RCC 7860 (cell line): ENCODE measurements at regions not wholly inside any gene's neighbourhood (a gene's known extent, or its start where the extent isn't known, plus 50 kb on each side); places are given as distances from the start of the nearest gene placed in this dataset.
A peak's percentile ranks its signal among the peaks of the same experiment; 100 is the strongest.

ENCODE experiments used
- DNase-seq: peaks from one replicate; pipeline ENCODE4 v3.0.0-alpha.2; 2015; ENCODE audit warnings: low spot score
- FAIRE-seq: peaks from 2 replicates; lab custom pipeline; 2012; peaks lifted over from hg19 to GRCh38; lab: Jason Lieb, UNC

DNA sequence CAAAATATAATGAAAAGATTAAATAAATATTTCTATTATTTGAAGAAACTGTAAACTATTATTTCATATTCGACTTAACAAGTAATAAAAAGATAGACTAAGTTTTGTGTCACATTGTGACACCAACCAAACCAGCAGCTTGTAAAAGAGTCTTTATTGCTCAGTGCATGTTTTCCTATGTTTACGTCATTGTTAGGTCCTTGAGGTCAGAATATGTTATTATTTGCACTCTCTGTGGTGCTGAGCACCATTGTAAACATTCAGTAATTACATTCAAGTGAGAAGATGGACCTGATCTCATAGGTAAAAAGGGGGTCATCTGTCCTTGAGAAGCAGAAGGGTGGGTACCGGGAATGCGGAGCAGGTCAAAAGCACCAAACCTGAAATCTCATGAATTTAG is 1999.1 kb upstream of the CELF4 start:
- FAIRE-seq = no peak
- no peak for DNase-seq

DNA sequence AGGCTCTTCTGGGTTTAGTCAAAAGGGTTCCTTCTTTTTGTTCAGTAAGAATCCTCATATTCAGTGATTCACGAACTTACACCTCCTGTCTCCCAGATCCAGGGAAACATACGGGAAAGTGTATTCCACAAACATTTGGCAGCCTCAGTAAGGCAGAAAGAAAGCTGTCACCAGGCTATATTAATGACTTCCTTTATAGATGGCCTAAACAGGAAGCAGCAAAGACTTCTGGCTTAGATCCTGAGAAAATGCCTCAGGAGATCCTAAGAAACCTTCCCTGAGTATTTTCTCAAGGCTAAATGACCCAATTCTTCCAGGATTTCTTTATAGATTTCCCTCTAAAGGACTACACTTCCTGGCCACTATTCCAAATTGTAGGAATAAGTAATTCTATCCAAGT is 1995.5 kb upstream of the CELF4 start:
- DNase-seq (no peak), FAIRE-seq (no peak)

DNA sequence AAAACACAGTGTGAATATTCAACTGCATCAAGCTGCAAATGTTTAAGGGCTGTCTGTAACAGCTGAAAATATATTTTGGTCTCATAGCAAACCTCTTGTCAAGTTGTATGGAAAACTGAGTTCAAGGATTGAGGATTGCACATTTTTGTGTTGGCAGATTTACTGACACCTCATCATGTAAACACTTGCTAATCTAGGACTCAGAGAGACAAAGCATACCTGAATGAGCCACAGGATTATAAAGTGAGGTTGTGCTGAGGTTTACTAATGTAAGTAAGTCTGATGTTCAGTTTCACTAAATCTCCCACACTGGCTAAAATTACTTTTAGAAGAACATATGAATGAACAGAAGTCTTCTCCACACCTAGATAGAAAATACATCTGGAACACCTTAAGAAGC is 1993.1 kb upstream of the CELF4 start:
- FAIRE-seq (no peak), DNase-seq (no peak)

DNA sequence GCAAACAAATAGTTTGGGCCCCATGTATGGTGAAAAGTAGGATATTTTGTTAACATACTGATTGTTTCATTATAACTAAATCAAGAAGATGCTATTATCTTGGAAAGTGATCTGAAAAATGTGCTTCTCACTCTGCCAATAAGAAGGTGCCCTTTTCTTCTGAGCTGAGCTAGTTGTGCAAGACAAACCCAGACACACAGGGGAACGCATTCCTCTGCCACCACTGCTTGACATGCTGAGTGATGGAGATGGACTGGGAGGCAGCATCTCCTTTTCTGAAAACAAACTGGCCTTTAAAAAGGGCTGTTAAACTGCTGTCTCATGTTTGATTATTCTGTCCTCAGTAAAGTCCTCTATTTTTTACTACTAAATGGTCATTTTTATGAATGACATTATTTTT is 1989.9 kb upstream of the CELF4 start:
- FAIRE-seq = no peak
- no peak for DNase-seq

DNA sequence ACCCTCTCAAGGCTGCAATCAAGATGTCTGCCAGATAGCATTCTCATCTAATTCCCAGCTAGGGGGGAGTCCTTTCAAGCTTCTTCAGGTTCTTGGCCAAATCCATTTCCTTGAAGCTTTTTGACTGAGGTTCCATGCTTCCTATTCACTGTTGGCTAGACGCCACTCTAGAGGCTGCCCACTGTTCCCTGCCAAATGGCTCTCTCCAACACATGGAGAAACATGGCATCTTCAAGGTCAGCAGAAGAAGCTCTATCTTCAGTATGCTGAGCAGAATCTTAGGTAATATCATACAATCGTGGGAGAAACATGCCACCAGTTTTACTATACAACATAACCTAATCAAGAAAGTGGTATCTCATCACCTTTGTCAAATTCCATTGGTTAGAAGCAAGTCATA is 1985.1 kb upstream of the CELF4 start:
- FAIRE-seq (no peak), DNase-seq (no peak)

DNA sequence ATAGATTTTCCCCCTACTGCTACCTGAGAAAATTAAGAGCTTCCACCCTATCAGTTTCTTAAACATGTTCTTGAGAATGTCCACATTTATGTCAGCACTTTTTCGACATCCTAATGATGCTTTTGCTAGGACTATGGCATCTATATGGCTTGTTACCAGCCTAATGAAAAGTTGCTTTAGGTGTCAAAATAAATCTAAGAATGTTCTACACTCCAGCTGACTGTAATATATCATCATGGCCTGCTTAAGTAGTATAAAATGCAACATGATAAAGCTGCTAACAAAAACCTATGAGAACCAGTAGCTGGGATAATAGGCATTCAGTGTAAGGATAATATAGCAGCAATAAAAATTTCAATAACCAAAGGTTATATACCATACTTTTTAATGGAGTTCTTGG is 1983.5 kb upstream of the CELF4 start:
- no peak for FAIRE-seq
- DNase-seq = no peak

DNA sequence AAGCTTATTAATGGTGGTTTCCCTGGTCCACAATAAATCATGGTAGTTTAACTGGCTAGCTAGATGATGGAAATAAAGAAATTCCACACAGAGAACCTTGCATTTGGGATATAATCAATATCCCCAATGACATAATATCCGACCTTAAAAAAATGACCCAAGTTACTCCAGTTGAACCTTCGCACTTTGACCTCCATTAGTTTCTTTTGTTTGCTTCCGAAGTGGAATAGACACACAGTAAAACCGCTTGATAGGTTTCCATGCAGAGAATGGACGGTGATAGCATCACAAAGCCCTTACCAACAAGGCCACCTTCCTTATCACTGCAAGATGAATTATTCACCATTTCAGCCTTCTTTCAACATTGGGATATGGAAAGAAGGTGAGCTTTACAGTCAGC is 1966.1 kb upstream of the CELF4 start:
- FAIRE-seq (no peak), DNase-seq (no peak)

DNA sequence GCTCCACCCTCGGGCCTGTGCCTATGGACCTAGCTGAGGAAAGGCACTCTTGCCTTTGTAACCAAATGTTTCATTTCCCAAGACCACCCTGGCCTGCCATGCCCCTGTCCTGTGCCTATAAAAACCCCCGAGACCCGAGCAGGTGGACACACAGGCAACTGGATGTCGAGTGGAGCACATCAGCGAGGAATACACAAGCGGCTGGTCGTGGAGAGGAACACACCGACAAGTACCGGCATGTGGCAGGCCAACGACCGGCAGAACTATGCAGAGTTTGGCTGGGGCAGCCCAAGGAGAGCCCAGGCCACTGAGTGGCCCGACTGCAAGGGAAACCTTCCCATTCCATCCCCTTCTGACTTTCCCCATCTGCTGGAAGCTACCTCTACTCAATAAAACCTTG is 1963.8 kb upstream of the CELF4 start:
- DNase-seq (no peak), FAIRE-seq (no peak)

DNA sequence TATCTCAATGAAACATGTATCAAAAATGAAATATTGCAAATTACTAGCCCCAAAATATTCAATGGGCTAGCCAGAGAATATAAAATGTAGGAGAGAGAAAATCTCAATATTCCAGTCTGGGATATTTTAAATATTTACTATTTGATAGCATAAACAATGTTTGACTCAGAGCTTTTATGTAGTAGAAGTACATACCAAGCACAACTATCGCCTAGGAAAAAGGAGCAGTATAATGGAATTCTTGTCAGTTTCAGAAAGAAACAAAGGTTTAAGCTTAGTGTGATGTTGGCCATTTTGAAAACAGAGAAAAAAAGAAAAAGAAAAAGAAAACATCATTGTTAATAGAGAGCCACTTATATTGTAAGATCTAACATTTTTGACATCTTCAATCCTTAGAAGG is 1961.9 kb upstream of the CELF4 start:
- no peak for FAIRE-seq
- DNase-seq = no peak

DNA sequence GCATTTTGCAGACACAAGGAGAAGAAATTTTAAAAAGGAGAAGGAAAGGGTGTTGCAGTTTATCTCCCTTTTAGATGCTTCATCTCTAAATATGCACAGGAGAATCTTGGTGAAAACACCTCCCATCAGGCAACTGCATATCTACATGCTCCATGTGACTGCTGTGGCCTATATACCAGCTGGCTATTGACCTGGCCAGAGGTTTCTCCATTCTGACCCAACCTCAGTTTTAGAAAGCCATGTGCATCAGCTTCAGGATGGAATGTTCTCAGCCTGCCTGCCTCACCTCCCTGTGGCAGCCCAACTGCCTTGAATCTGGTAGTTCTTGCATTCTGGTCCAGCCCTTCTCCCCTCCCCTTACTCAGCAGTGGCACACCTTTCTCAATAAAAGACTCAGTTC is 1958.8 kb upstream of the CELF4 start:
- DNase-seq = no peak
- FAIRE-seq = no peak

DNA sequence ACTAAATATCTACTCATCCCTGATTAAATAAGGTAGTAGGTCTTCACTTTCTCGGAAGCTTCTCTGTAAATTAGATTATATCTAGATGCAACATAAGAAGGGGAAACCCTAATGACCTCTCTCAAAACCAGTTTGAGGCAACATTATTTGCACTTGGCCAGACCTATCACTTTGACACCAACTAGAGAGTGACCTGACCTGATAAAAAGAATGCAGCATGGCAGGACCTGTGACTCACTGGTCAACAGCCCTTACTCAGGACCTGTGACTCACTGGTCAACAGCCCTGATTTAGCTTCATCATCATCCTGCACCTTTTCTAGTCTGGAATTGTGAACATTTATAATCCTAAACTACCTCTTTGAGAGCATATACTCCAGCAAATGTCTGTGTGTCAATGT is 1957.7 kb upstream of the CELF4 start:
- DNase-seq = peak; percentile 69

DNA sequence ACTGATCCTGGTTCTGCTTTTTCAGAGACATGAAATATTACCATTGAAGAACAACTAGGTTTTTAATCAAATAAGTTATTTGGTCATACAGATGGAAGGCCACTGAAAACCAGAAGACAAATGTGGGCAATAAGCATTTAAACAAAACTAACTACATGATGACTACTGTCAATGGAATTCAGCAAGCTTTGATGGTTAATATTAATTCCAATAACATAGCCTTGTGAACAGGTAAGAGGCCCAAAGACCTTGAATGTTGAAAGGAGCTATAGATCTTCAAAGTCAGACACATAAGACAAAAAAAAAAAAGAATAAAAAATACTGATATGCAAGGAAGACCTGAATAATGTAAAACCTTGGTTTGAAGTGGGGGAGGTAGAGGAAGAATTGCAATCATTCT is 1955.6 kb upstream of the CELF4 start:
- no peak for DNase-seq
- FAIRE-seq = no peak

More for the DNA sequence above, 1957.7 kb upstream of the CELF4 start:
- peak; percentile 75 for FAIRE-seq

DNA sequence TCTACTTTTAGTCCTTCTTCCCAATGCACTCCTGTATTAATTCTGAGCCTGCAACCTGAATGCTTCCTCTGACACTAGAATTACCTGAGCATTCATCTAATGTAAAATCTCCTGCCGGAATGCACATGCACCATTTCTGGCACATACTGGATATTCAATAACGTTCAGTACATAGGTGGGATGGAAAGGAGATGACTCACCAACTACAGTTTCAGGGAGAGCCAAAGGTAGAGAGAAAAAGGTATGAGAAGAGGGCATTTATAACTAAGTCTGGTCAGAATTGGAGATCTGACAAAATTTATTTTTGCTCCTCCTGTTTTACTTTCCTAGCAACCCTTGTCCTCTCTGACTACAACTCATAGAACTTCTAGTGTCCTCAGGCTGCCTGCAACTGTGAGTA is 1954.1 kb upstream of the CELF4 start:
- DNase-seq (no peak), FAIRE-seq (no peak)

DNA sequence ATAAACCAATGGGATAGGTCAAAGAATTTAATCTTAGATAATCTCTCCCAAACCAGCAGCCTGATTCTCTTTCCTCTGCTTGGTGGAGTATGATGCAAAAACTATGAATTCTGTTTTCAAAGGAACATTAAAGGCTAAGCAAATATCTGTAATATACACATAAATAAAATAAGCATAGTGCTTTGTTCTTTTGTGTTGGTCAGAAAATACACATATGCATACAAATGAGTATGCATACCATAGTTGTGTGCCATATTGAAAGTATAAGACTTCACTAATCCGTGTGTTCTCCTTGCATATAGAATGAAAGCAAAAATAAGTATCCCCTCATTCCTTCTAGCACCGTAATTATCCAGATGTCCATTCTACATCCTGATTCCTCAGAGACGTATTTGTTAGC is 1949.7 kb upstream of the CELF4 start:
- DNase-seq (no peak), FAIRE-seq (no peak)

DNA sequence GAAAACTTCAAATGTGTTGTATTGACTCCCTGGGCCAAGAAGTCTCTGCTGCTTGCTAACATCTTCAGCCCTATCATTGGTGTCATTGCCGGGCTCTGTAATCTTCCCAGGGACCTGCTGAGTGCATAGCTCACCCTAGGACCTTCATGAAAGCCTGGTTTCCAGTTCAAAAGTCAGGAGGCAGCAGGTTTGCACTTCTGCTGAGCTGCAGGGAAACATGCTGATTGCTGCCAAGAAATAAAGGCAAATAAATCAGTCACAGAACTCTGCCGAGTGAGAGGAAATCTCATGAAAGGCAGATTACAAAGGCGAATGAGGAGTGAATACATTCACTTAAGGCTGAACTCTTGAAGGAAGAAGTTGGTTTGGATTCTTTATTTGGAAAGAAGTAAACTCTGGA is 1947.6 kb upstream of the CELF4 start:
- FAIRE-seq = no peak
- no peak for DNase-seq

DNA sequence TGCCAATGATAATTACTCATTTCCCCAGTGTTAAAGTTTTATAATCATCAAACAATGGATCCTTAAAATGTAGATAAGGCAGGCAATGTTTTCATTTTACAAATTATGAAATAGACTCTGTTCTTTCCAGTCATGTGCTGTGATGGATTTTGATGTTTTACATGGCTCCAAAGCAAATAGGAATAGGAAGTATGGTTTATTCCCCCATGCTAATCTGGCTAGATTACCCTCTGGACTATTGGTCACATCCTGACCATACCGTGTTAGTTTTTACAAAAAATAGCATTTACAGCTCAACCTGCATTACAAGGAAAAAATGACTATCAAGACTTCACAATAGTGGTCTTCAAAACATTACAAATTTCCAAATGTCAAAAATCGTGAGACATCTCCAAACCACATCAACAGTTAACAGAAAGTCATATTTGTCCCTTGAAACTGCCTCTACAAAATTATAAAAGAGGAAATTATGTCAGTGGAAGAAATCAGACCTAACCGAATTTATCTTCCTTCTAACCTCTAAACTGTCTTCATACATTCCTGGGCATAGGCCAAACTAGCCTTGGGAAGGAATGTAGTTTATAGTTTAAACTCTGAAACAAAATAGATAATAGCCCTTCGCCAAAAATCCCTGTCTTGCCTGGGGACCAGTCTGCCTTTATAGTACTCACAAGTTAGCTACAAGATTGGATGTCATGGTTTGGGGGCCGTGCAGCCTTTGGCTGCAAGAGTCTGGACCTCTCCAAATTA is 1941.2 kb upstream of the CELF4 start:
- DNase-seq = no peak
- no peak for FAIRE-seq

DNA sequence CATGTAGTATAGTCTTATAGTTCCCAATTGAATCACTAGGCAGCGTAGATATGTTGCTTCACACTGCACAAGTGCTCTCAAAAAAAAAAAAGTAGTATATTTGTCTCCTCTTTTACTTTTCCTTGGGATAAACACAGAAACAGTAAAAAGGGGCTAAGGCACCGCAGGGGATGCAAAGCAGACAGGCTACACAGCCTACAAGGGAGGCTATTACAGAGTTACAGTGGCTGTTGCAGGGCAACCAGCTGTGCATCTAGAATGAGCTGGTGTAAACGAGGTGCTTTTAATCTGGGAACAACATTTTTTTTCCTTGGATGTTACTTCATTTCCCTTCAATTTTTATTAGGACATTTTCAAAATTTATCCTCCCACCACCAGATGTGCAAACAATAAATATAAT is 1934.7 kb upstream of the CELF4 start:
- no peak for FAIRE-seq
- no peak for DNase-seq

DNA sequence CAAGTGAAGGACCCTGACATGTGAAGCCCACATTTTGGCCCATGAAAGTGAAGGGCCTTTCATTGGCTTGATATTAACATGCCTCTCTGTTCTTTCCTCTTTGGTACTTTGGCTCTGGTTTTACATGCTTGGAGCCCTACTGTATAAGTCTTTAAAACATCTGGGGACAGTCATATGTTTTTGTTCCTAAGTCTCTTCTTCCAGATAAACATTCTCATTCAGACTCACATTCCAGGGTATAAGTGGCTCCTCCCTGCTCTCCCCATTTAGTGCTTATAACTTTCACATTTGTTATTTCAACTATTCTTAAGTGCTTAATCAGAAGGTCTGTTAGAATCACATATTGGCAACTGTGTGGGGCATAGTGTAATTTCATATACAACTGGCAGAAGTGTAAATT is 1932.2 kb upstream of the CELF4 start:
- FAIRE-seq (no peak), DNase-seq (no peak)

DNA sequence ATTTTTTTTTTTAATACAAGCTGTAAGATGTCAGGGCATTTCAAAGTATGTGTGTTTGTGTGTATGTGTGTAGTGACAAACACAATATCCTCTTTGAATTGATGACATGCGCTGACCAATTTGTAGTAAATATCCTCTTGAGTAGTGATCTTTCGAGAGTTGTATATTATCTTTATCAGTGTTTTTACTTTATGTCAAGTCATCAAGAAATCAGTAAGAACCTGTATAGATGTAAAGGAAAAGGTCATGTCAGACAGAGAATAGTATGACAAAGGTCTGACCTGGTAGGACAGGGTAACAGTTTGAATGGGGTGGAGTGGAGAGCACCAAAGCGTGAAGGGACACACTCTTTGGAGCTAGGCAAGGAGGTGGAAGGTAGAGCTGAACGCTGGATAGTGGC is 1931.4 kb upstream of the CELF4 start:
- FAIRE-seq = no peak
- DNase-seq = no peak

DNA sequence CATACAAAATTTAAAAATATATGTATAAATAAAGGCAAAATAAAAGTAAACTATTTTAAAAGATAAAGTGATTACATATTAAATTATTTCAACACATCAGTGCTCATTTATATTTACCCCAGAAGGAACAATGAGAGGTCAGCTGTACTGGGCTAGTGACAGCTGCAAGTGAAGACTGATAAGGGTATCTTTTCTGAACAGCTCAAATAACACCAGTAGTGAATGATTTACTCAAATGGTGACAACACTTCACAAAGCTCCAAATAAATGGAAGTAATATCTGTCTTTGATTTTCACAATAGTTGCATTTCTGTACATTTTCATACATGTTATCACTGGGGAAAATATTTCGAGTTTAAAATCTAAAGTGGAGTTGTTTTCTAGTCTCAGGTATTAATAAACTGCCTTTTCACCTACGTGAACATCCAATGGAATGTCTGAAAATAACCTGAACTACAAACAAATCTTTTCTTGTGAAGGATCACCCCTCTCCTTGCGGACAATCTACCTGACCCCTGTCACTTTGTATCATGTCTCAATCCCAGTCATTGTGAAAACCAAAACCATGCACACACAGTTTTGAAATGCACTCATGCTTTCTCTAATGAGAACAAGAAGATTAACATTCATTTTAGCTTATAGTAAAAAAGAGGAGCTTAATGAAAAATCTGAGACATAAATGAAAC is 1928.8 kb upstream of the CELF4 start:
- DNase-seq = no peak

DNA sequence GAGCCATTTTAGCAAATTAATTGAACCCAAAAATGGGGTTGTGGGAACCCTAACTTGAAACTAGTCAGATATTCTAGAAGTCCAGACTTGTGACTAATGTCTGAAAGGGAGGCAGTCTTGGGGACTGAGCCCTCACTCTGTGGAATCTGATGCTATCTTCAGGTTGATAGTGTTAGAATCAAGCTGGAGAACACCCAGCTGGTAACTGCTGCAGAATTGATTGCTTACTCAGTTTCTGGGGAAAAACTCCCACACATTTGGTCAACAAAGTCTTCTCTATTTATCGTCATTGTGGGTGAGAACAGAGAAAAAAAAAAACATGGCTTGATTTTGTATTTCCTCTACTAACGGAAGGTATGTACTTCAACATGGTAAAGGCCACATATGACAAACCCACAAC is 1925.8 kb upstream of the CELF4 start:
- no peak for DNase-seq

More for the DNA sequence above, 1928.8 kb upstream of the CELF4 start:
- no peak for FAIRE-seq

DNA sequence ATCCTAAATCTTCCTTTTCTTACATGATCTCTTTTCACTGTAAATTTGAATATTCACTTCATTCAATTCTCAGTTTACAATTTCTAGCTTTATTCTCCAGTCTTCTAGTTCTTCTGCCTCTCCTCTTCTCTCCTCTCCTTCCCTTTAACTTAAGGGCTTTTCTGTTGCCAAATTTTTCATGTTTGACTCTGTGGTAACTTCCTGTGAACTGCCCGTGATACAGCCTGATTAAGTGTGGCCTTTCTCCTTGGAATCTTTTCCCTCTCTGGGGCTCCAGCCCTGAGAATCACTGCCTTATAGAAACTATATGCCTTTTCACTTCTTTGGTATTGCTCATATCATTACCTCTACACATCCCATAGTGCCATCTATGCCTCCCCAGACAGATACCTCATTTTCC is 1923.8 kb upstream of the CELF4 start:
- FAIRE-seq (no peak), DNase-seq (no peak)

More for the DNA sequence above, 1925.8 kb upstream of the CELF4 start:
- no peak for FAIRE-seq

DNA sequence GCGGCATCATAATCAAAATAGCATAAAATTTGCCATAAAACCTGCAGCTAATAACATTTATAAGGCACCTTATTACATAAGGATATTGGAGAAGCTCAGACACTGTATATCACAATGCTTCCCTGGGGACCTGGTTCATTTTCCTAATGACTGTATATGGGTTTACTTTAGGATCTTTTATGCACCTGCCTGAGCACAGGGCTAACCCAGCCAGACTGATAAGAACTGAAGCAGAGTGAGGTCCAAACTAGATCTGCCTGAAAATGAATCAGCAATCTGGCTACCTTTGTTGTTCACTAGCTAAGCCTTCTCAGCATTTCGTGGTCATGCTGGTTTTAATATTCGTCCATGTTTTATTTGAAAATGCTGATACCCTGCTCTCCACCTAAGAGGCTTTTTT is 1922.3 kb upstream of the CELF4 start:
- DNase-seq (no peak), FAIRE-seq (no peak)
